NCI-H2227 (cell line): ENCODE measurements at regions not wholly inside any gene's neighbourhood (a gene's known extent, or its start where the extent isn't known, plus 50 kb on each side); places are given as distances from the start of the nearest gene placed in this dataset.
"Not testable (repeated sequence)": the region's sequence is repeated elsewhere in the genome, so short reads cannot be mapped to it uniquely, and the experiment has no call there.

Experiments
- DNase-seq: peaks from one replicate; lab custom pipeline; 2025; ENCODE audit not compliant: unreplicated experiment; lab: John Stamatoyannopoulos, UW

GRCh38 chr3:118807349-118807748, 227.3 kb downstream of the IGSF11 start:
- DNase-seq = not testable (repeated sequence)

- no peak for DNase-seq
Measured at GRCh38 chr3:118808723-118809122, 225.9 kb downstream of the IGSF11 start.

- no peak for DNase-seq
Measured at GRCh38 chr3:118809696-118810498, 224.7 kb downstream of the IGSF11 start.

GRCh38 chr3:118810499-118811035, 224.1 kb downstream of the IGSF11 start:
- DNase-seq = no peak

- no peak for DNase-seq
Measured at GRCh38 chr3:118811236-118811732, 223.4 kb downstream of the IGSF11 start.

- no peak for DNase-seq
Measured at GRCh38 chr3:118813472-118813871, 221.2 kb downstream of the IGSF11 start.

- DNase-seq = peak; percentile 61
Measured at GRCh38 chr3:118817748-118818165, 216.9 kb downstream of the IGSF11 start.

- DNase-seq = no peak
Measured at GRCh38 chr3:118818386-118818785, 216.3 kb downstream of the IGSF11 start.

- no peak for DNase-seq
Measured at GRCh38 chr3:118823626-118824025, 211.0 kb downstream of the IGSF11 start.

- DNase-seq = no peak
Measured at GRCh38 chr3:118827446-118827845, 207.2 kb downstream of the IGSF11 start.

GRCh38 chr3:118828351-118828750, 206.3 kb downstream of the IGSF11 start:
- DNase-seq = no peak

- no peak for DNase-seq
Measured at GRCh38 chr3:118833075-118833474, 201.6 kb downstream of the IGSF11 start.

- DNase-seq = no peak
Measured at GRCh38 chr3:118838871-118839270, 195.8 kb downstream of the IGSF11 start.

GRCh38 chr3:118842147-118842863, 192.3 kb downstream of the IGSF11 start:
- no peak for DNase-seq

- no peak for DNase-seq
Measured at GRCh38 chr3:118846176-118846575, 188.5 kb downstream of the IGSF11 start.
